Activated T-cell treated with anti-CD3 and anti-CD28 coated beads, Interleukin-2, amount 50 U/mL, for 72 hours (primary cell): ENCODE measurements at regions not wholly inside any gene's neighbourhood (a gene's known extent, or its start where the extent isn't known, plus 50 kb on each side); places are given as distances from the start of the nearest gene placed in this dataset.
A peak's percentile ranks its signal among the peaks of the same experiment; 100 is the strongest.
"Not testable (repeated sequence)": the region's sequence is repeated elsewhere in the genome, so short reads cannot be mapped to it uniquely, and the experiment has no call there.

Experiments
- ATAC-seq, 2 donors: fragments of 150-1000 bp; cut with Tn5 transposase; replicated peaks in 1 of 2; 2 replicates each; pipeline ENCODE4 v1.10.0; 2021; ENCODE audit warnings: moderate library complexity in 2 of 2, mild to moderate bottlenecking in 1 of 2
- DNase-seq, 2 donors: peaks; one replicate each; pipeline ENCODE4 v3.0.0; 2021 to 2022; ENCODE audit warnings: mixed read lengths in 1 of 2
- H3K27ac Mint-ChIP-seq: one replicate; pipeline ENCODE4 v1.8.0; 2022; ENCODE audit warnings: mild to moderate bottlenecking, moderate library complexity, mixed read lengths
- H3K27me3 Mint-ChIP-seq: one replicate; pipeline ENCODE4 v1.8.0; 2022; ENCODE audit warnings: low read depth, mixed read lengths
- H3K36me3 Mint-ChIP-seq, 2 donors: one replicate each; pipeline ENCODE4 v1.8.0; 2022; ENCODE audit warnings: mixed read lengths in 2 of 2, mild to moderate bottlenecking in 1 of 2; ENCODE audit not compliant: insufficient read depth in 2 of 2
- H3K4me1 Mint-ChIP-seq: one replicate; pipeline ENCODE4 v1.8.0; 2022; ENCODE audit warnings: low read depth, mixed read lengths
- H3K4me3 Mint-ChIP-seq, 2 donors: one replicate each; pipeline ENCODE4 v1.8.0; 2022; ENCODE audit warnings: mild to moderate bottlenecking in 2 of 2, mixed read lengths in 2 of 2, moderate library complexity in 2 of 2
- H3K9me3 Mint-ChIP-seq, 2 donors: one replicate each; pipeline ENCODE4 v1.8.0; 2022; ENCODE audit warnings: mixed read lengths in 2 of 2

DNA sequence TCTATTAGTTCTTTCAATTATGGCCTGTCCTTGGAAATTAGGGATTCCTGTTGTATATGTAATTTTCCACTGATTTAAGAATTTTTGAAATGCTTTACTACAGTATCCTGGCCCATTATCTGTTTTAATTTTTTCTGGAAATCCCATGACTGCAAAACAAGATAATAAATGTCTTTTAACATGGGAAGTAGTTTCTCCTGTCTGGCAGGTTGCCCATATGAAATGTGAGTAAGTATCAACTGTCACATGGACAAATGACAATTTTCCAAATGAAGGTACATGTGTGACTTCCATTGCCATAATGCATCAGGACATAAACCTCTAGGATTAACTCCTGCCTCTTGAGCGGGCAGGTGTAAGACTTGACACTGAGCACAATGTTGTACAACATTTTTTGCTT, 71.9 kb upstream of the ZNF195 start:
- H3K4me3 Mint-ChIP-seq, DNase-seq, H3K36me3 Mint-ChIP-seq, ATAC-seq, H3K9me3 Mint-ChIP-seq, H3K27ac Mint-ChIP-seq: not testable (repeated sequence)
- Mint-ChIP-seq H3K4me1 (peaks cover 13% of the 10 kb centered on the region), H3K27me3 (peaks cover 21% of the 10 kb centered on the region)

DNA sequence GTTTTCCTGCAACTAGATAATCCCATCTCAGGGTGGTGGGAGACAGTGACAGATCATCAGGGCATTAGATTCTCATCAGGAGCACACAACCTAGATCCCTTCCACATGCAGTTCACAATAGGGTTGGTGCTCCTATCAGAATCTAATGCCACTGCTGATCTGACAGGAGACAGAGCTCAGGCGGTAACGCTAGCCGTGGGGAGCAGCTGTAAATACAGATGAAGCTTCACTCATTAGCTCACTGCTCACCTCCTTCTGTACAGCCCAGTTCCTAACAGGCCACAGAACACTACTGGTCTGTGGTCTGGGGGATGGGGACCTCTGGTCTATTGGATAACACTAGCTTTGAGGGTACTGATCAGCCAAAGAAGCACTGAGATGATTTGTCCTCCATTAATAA, 66.6 kb upstream of the ZNF195 start:
- H3K27ac Mint-ChIP-seq, H3K36me3 Mint-ChIP-seq, H3K4me3 Mint-ChIP-seq, ATAC-seq, DNase-seq, H3K9me3 Mint-ChIP-seq: not testable (repeated sequence)
- Mint-ChIP-seq H3K27me3 (peaks cover 22% of the 10 kb centered on the region), H3K4me1 (peaks cover 13% of the 10 kb centered on the region)

- H3K9me3 Mint-ChIP-seq, H3K27ac Mint-ChIP-seq, ATAC-seq, DNase-seq, H3K36me3 Mint-ChIP-seq, H3K4me3 Mint-ChIP-seq: not testable (repeated sequence)
- peaks cover 22% of the 10 kb centered on the region for H3K27me3 Mint-ChIP-seq
- peaks cover 13% of the 10 kb centered on the region for H3K4me1 Mint-ChIP-seq
Measured at GRCh38 chr11:3444420-3444744, 65.4 kb upstream of the ZNF195 start.

DNA sequence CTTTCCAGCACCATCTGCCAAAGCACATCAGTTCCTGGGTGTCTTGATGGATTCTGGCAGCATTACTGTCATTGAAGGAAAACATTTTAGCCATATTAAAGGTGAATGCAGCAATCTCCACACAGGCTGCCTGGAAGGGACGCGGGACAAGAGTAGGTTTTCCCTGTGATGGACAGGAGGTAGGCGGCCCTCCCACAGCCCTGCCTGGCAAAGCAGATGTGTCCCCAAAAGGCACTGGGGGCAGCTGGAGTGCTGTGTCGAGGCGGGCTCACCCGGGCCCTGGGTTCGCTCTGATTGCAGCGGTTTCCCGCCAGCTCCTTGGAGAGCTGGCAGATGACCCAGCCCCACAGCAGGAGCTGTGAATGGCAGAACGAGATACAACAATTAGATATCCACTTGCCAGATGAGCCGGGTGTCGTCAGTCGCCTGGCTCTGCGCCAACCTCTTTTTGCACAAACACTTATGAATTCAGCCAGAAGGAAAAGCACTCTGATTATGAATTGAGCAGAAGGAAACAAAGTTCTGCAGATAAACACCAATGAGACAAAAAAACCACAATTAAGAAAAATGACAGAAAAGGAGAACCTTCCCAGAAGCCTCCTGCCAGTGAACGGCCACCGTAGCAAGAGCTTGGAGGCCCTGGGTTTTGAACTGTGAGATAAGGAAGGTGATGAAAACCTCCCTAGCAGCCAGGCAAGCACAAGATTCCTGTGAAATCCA, 64.9 kb upstream of the ZNF195 start:
- Mint-ChIP-seq H3K27me3 (peaks cover 22% of the 10 kb centered on the region), H3K4me3 (peak overlapping the region; percentile 25 to 40), H3K4me1 (peaks cover 13% of the 10 kb centered on the region)
- not testable (repeated sequence) for ATAC-seq, H3K36me3 Mint-ChIP-seq, DNase-seq, H3K27ac Mint-ChIP-seq, H3K9me3 Mint-ChIP-seq

- not testable (repeated sequence) for H3K36me3 Mint-ChIP-seq, H3K9me3 Mint-ChIP-seq, H3K4me1 Mint-ChIP-seq, ATAC-seq, H3K27ac Mint-ChIP-seq, H3K27me3 Mint-ChIP-seq, DNase-seq
- peak overlapping the region; percentile 12 to 32 for H3K4me3 Mint-ChIP-seq
Measured at GRCh38 chr11:3437441-3437840, 58.5 kb upstream of the ZNF195 start.

DNA sequence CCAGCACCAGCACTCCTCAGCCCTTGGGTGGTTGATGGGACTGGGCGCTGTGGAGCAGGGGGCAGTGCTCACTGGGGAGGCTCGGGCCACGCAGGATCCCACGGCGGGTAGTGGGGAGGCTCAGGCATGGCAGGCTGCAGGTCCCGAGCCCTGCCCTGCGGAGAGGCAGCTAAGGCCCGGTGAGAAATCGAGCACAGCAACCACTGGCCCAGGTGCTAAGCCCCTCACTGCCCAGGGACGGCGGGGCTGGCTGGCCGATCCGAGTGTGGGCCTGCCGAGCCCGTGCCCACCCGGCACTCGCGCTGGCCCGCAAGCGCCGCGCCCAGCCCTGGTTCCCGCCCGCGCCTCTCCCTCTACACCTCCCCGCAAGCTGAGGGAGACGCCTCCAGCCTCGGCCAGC, 56.0 kb upstream of the ZNF195 start:
- H3K27ac Mint-ChIP-seq = no peak overlapping the region
- DNase-seq = no peak
- H3K36me3 Mint-ChIP-seq = no peaks in the 10 kb centered on the region
- peaks cover 6% of the 10 kb centered on the region for H3K4me1 Mint-ChIP-seq
- peaks cover 7% of the 10 kb centered on the region for H3K27me3 Mint-ChIP-seq
- ATAC-seq = no peak
- H3K9me3 Mint-ChIP-seq = no peaks in the 10 kb centered on the region
- no peak overlapping the region for H3K4me3 Mint-ChIP-seq

DNA sequence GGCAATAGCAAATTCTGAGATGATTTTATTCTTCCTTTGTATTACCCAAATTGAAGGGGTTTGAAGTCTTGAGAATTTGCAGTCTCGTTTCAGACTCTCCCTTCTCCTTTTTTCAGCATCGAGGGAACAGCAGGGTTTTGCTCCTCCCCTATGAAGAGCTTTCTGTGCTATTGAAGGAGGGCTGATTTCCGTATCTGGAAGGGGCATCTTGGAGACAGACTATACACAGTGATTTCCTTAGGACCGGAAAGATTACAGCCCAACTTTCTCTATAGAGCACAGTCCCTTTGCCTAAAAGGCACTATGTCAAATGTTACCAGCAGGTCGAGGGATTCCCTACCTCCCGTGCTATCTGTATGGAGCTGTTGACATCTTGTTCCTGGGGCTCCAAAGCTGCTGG, 50.2 kb upstream of the ZNF195 start:
- not testable (repeated sequence) for DNase-seq, H3K36me3 Mint-ChIP-seq, H3K4me3 Mint-ChIP-seq, H3K27me3 Mint-ChIP-seq, ATAC-seq, H3K4me1 Mint-ChIP-seq, H3K9me3 Mint-ChIP-seq, H3K27ac Mint-ChIP-seq
